BJ (cell line): ENCODE measurements at regions not wholly inside any gene's neighbourhood (a gene's known extent, or its start where the extent isn't known, plus 50 kb on each side); places are given as distances from the start of the nearest gene placed in this dataset.

Experiments used
- CTCF ChIA-PET: fragments of 350-600 bp; formaldehyde crosslinking; extraction: SDS; loops from one replicate; lab custom pipeline; 2021; ENCODE audit warnings: antibody characterized with exemption, inconsistent platforms; lab: Yijun Ruan, JAX
- POLR2A ChIA-PET: fragments of 300-600 bp; sonication (Branson Sonifier 250); formaldehyde crosslinking; extraction: SDS; loops from one replicate; lab custom pipeline; 2021; ENCODE audit warnings: antibody characterized with exemption; lab: Charles Lee
- DNase-seq: peaks from one replicate; pipeline ENCODE4 v3.0.0-alpha.2; 2011; ENCODE audit warnings: low read depth
- H3K27me3 ChIP-seq: 2 replicates; pipeline ENCODE4 v1.6.0; 2011; ENCODE audit warnings: low read length; ENCODE audit not compliant: control insufficient read depth, insufficient read depth
- H3K36me3 ChIP-seq: 2 replicates; pipeline ENCODE4 v1.5.1; 2011; ENCODE audit warnings: low read length; ENCODE audit not compliant: control insufficient read depth, insufficient read depth
- H3K4me3 ChIP-seq: 2 replicates; pipeline ENCODE4 v1.5.1; 2011; ENCODE audit warnings: low read depth, mild to moderate bottlenecking, control low read depth, low read length
- CTCF ChIP-seq: IDR thresholded peaks from 2 replicates; pipeline ENCODE4 v1.5.1; 2011; ENCODE audit warnings: low read depth, mild to moderate bottlenecking, control low read depth, inconsistent platforms, low read length, moderate library complexity; ENCODE audit not compliant: insufficient read depth

- TF ChIP-seq CTCF, result no peak
- Histone ChIP-seq H3K36me3 (no peaks in the 10 kb centered on the region), H3K27me3 (no peaks in the 10 kb centered on the region), H3K4me3 (no peak overlapping the region)
- ChIA-PET POLR2A (no interaction called here), CTCF (interaction anchor here (1.4 to 1.7 kb wide), 2 partner anchors 9 to 348 kb away, joined by 4 to 6 read pairs; no protein-coding TSS in a partner anchor)
- DNase-seq, result no peak
Measured at GRCh38 chr11:4191031-4191571, 96.5 kb downstream of the RRM1 start.

GRCh38 chr11:4190519-4190918, 95.9 kb downstream of the RRM1 start:
- ChIA-PET CTCF (interaction anchor here (1.7 kb wide), 1 partner anchor 349 kb away, joined by 6 read pairs; no protein-coding TSS in a partner anchor), POLR2A (no interaction called here)
- no peak for TF ChIP-seq CTCF
- Histone ChIP-seq H3K27me3 (no peaks in the 10 kb centered on the region), H3K36me3 (no peaks in the 10 kb centered on the region), H3K4me3 (no peak overlapping the region)
- DNase-seq, result no peak

- CTCF ChIA-PET, result interaction anchor here (1.7 kb wide), 1 partner anchor 349 kb away, joined by 6 read pairs; no protein-coding TSS in a partner anchor
Measured at GRCh38 chr11:4190098-4190497, 95.5 kb downstream of the RRM1 start.

More at GRCh38 chr11:4190098-4190497, 95.5 kb downstream of the RRM1 start:
- H3K27me3 ChIP-seq, result no peaks in the 10 kb centered on the region
- DNase-seq, result no peak
- no peak for TF ChIP-seq CTCF
- POLR2A ChIA-PET, result no interaction called here
- H3K36me3 ChIP-seq, result no peaks in the 10 kb centered on the region
- H3K4me3 ChIP-seq, result no peak overlapping the region
